ENCODE measurements at regions not wholly inside any gene's neighbourhood (a gene's known extent, or its start where the extent isn't known, plus 50 kb on each side); places are given as distances from the start of the nearest gene placed in this dataset.

DNA sequence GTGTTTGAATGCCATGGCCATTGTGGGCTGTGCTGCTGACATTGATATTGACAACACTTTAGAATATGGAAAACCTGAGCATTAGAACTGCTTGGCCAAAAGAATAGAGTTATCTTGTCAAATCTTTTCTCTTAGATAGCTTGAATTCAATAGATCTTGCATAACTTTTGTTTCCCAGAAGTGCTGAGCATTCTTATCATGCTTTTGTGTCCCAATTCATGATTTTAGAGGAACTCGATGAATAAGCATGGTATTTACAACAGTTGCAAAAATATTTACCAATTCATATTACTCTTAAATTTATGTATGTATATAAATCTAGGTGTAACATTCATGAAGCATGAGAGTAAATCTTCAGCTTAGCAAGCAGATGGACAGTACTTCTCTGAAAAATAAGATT lies 508.0 kb downstream of the BCL11A start:
- peak; percentile 52 for DNase-seq

DNA sequence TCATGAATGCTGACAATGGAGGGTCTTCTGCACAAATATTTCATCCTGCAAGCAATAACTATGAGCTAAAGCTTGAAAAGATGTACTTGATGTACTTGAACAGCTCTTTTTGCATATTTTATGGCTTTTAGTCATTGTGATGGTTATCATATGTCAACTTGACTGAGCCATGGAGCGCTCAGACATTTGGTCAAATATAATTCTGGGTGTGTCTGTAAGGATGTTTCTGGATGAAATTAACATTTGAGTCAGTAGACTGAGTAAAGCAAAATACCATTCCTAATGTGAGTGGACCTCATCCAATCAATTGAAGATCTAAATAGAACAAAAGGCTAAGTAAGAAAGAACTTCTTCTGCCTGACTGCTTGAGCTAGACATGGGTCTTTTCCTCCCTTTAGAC lies 509.0 kb downstream of the BCL11A start:
- DNase-seq, result no peak

DNA sequence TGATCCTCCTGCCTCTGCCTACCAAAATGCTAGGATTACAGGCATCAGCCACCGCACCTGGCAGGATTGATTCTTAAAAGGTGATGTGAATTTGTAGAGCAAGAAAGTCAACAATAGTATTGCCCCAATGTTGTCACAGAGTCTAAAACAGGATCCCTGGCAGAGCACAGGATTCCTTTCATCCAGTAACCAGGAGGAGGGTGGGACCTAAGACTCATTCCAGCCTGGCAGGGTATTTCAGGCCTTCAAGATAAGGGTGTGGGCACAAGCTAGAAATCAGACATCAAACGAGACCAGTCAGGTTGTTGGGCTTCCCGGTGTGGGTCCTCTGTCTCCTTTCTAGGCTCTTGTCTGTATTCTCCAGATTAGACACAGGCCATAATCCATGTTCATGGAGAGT lies 511.4 kb downstream of the BCL11A start:
- DNase-seq, result no peak

- DNase-seq, result no peak
Observed at GRCh38 chr2:60033325-60033724, 520.1 kb downstream of the BCL11A start.

DNA sequence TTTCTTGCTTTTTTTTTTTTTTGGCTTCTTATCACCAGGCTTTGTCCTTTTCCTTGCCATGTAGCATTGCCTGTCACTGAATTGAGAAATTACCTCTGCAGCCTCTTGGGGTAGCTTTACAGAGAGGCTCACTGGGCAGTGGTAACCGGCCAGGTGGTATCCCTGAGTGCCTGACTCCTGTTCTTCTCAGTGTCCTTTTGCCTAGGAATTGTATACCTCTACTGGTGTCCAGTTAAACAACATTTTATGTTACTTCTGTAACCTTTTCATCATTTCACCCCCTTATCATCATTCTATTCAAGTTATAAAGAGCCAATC lies 523.9 kb downstream of the BCL11A start:
- no peak for DNase-seq

DNA sequence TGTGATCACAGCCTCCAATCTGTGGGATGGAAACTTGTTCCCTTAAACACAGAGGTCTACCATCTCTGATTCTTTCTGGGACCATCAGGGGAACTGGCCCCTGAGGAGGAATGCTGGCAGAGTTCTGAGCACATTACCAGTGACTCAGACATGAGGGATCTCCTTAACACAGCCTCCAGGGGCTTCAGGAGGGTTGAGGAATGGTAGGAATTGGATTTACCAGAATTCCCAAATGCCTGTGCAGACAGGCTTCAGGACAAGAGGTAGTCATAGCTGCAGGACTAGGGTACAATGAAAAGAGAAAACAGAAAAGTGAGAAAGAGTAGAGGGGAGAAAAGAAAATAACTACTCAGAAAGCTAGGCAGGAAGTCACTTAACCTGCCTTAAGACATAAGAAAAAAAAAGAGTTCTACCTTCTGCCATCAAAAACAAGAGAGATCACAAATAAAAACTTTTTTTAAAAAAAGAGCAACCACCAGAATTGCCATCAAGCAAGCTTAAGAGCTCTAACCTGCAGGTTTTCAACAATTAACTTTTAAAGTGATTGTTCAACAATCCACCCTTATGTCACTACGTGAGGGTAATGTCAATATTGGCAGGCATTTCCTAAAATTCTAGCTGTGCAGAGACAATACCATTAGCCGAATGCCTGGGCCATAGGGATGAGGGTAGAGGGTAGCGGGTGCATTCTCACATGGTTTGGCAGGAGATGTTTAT lies 524.4 kb downstream of the BCL11A start:
- DNase-seq, result no peak

GRCh38 chr2:60025496-60025895 lies 528.0 kb downstream of the BCL11A start:
- no peak for DNase-seq

- DNase-seq, result no peak
Observed at GRCh38 chr2:60023256-60023985, 530.0 kb downstream of the BCL11A start.

DNA sequence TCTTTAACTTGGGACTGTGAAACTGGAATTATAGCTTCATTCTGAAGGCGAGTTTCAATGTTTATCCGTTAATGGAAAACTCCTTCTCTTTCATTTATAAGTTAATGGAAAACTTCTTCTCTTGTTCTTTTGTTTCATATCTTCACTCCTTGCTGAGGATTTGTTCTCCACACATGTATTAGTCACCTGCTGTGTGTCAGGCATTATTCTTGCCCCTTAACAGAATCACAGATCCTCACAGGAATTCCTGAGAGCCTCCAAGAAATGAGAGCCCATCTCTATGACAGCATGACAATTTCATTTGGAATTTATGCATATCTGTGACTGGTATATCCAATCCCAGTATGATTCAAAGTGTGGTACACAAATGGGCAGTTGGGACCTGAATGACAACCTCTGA lies 545.8 kb downstream of the BCL11A start:
- DNase-seq, result no peak

DNA sequence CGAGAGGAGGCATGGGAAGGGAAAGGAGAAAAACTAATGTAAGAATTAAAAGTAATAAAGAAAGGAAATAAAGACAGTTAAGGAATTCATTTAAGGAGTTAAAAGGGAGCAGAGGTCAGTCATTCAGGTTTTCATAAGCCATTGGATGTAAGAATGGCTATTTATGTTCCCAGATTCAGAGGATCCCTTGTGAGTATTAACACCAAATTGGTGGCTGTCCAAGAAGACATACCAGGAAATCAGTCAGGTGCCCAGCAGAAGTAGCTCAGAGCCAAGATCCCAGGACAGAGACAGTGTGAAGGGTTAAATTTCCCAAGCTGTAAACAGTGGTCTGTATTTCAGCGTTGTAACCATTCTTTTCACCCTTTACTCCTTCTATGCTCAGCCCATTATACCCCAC lies 550.4 kb downstream of the BCL11A start:
- no peak for DNase-seq

GRCh38 chr2:60002183-60002867 lies 551.1 kb downstream of the BCL11A start:
- peak; percentile 51 for DNase-seq

GRCh38 chr2:60000686-60001085 lies 552.8 kb downstream of the BCL11A start:
- DNase-seq, result no peak

DNA sequence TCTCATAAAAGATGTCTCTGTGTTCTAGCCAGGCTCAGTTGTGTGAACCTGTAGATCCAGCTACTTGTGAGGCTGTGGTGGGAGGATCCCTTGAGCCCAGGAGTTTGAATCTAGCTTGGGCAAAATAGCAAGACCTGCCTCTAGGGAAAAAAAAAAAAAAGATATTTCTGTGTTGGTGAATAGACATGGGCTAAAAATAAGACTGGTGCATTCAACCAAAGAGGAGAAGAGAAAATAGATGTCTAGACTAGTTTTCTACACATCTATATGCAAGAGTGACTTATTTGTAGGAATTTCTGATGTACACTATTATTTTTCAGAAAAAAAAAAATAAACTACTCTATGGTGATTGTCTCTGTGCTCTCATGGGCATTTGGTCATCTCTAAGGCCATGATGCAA lies 555.1 kb downstream of the BCL11A start:
- DNase-seq, result no peak

DNA sequence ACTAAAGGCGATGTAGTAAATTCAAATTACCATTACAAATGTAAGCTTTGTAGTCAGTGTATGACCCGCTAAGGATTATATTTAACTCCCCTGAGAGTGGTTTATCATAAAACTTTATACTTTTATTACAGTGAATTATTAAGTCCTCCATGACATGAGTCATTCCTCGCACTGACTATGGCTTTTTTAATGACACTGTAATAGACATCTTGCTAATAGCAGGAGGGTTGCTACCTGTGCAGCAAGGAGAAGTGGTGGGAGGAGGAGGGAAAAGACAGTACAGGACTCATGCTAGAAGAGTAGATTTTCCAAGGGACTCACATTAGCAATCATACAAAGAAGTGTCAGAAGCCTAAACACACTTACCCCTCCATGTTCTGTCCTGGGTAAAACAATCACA lies 556.1 kb downstream of the BCL11A start:
- no peak for DNase-seq

DNA sequence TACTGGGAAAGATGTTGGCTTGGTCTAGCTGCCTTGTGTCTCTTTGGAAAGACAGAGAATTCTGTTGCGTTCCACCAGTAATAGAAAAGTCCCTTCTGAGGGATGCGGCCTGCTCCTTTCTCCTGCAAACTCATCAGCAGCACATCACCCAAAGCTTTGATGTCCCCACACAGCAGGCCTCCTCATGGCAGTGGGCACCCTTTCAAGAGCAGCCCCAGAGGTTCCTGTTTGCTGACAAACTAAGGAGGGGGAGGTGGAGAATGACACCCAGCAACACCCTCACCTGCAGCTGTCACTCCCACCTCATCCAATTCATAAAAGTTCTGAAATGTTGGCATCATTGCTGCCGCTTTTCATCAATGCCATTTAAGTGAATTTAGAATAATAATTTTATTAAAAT lies 556.6 kb downstream of the BCL11A start:
- no peak for DNase-seq

GRCh38 chr2:59993726-59994125 lies 559.7 kb downstream of the BCL11A start:
- peak; percentile 57 for DNase-seq

DNA sequence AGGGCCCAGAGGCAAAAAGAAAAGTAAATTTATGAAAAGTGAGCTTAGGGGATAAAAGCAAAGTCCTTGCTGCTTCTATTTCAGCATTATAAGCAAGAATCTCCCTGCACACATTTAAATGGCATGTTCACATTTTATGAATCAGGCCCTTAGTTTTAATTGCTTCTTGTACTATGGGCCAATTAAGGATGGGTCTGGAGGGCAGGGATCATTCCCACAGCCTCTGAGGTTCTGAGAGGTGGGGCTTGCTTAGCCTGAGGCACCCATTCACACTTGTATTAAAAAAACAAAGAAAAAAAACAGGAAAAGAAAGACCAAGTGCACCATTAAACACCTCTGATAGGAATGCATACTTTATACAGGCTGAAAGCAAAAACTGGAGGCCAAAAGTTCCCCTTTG lies 565.1 kb downstream of the BCL11A start:
- no peak for DNase-seq

DNA sequence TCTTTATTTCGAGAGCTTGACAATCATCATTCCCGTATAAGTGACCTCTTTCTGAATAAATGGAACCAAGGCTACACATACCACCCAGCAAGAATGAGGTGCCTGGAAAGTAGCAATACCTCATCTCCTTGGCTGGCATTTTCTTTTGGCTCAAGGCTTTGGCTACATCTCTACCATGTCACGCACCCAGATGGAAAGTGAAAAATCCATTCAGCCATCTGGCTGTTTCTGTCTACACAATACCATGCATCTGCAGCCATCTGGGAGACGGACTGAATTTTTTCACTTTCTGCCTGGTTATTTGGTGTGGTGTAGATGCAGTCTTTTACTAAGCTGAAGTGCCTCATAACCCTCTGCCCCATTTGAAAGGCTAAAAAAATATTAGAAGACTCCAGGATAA lies 566.9 kb downstream of the BCL11A start:
- DNase-seq, result no peak

- no peak for DNase-seq
Observed at GRCh38 chr2:59985923-59986322, 567.5 kb downstream of the BCL11A start.

GRCh38 chr2:59974051-59974766 lies 579.2 kb downstream of the BCL11A start:
- no peak for DNase-seq

DNA sequence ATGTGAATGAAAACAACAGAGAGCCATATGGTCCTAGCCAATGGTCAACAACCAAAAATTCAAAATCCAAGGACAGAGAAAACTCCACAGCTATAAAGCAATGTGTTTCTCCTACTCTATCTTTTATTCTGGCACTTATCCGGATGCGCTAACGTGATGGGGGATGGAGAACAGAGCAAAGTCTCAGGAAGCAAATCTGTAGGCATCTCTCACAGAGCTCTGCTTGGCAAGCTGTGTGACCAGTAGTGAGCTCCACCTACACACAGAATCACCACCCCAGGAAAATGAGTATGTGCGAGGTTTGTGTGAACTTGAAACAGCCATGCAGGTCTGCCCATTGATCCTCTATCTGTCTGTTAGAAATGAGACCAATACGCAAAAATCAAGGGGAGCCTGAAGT lies 584.3 kb downstream of the BCL11A start:
- no peak for DNase-seq

GRCh38 chr2:59968441-59968840 lies 585.0 kb downstream of the BCL11A start:
- DNase-seq, result no peak

- DNase-seq, result no peak
Observed at GRCh38 chr2:59967691-59968090, 585.8 kb downstream of the BCL11A start.

DNA sequence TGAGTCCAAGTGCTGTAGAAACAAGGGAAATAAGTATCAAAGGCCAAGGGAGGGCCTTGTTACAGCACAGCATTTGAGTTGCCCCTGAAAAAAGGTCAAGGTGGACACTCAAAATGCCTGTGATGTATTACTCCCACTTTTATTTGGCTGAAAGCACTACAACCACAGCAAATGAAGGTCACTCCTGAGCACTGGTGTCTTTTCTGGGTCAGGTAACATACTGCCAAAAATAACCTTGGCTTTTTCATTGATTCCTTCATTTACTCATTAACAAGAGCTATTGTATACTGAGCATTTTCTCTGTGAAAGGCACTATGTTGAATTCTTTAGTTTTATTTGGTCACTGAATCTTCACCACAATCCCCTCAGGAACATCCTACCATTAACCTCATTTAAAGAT lies 590.3 kb downstream of the BCL11A start:
- no peak for DNase-seq

Measured in hematopoietic multipotent progenitor cell treated with erythropoietin and hydrocortisone succinate and interleukin-3 and kit ligand, for 4 days (in vitro differentiated cells).